Esophagus squamous epithelium (tissue), 5 donors: ENCODE measurements at regions not wholly inside any gene's neighbourhood (a gene's known extent, or its start where the extent isn't known, plus 50 kb on each side); places are given as distances from the start of the nearest gene placed in this dataset.

Experiments used
- DNase-seq: peaks from one replicate; lab custom pipeline; 2025; lab: John Stamatoyannopoulos, UW
- H3K27ac ChIP-seq, 4 donors: fragments of 200-600 bp; sonication (generic); one replicate each; pipeline ENCODE4 v1.5.1; 2016 to 2019; ENCODE audit warnings: mild to moderate bottlenecking in 1 of 4
- H3K27me3 ChIP-seq, 4 donors: fragments of 200-600 bp; sonication (generic); 1 replicate in 3 of 4; 2 replicates in 1 of 4; pipeline versions ENCODE4 v1.5.1 to v1.6.0; 2017 to 2021; ENCODE audit warnings: antibody characterized with exemption in 1 of 4
- H3K36me3 ChIP-seq, 3 donors: fragments of 200-600 bp; sonication (generic); one replicate each; pipeline ENCODE4 v1.5.1; 2016 to 2019
- H3K4me1 ChIP-seq, 3 donors: fragments of 200-600 bp; sonication (generic); one replicate each; pipeline ENCODE4 v1.5.1; 2017 to 2019
- H3K4me3 ChIP-seq, 4 donors: fragments of 200-600 bp; sonication (generic); 1 replicate in 3 of 4; 2 replicates in 1 of 4; pipeline ENCODE4 v1.5.1; 2016 to 2019; ENCODE audit warnings: mild to moderate bottlenecking in 2 of 4, moderate library complexity in 1 of 4
- H3K9me3 ChIP-seq, 3 donors: fragments of 200-600 bp; sonication (generic); one replicate each; pipeline ENCODE4 v1.5.1; 2016 to 2019
- CTCF ChIP-seq, 6 experiments: fragments of 450-650 bp in 4 of 6; fragments of 200-600 bp in 2 of 6; sonication (generic) in 2 of 6; IDR thresholded peaks; one replicate each; pipeline ENCODE4 v1.5.1; 2016 to 2019; ENCODE audit warnings: antibody characterized with exemption in 6 of 6, mild to moderate bottlenecking in 4 of 6, moderate library complexity in 4 of 6
- POLR2A ChIP-seq, 4 donors: fragments of 450-650 bp; IDR thresholded peaks; one replicate each; pipeline ENCODE4 v1.6.1; 2017; ENCODE audit warnings: antibody characterized with exemption in 4 of 4, mild to moderate bottlenecking in 4 of 4, moderate library complexity in 3 of 4
- WGBS, 2 donors: methylation state at CpG; one replicate each; pipeline ENCODE4 v1.1.5; 2018; 5-methylcytosine and 5-hydroxymethylcytosine counted together
- intact Hi-C: fragments of 100-400 bp; cut with DNase I; formaldehyde crosslinking; loops from one replicate; pipeline ENCODE4 v1.15.0; 2022
- donor health status: DM: yes; HTN: yes; CAD: no.

- H3K4me1 ChIP-seq = no peaks in the 10 kb centered on the region
- DNase-seq = no peak
- no peak overlapping the region for H3K4me3 ChIP-seq
- H3K9me3 ChIP-seq = no peaks in the 10 kb centered on the region
- intact Hi-C loops = no loop called here
- TF ChIP-seq POLR2A (IDR thresholded peaks at IDR 0.05) (no peak), CTCF (IDR thresholded peaks at IDR 0.05) (no peak)
- H3K27me3 ChIP-seq = peaks cover 0 to 6% (median 0%) of the 10 kb centered on the region in 4 donors
- WGBS, 2 donors = 47 to 63% methylated on average over 5 of the region's 6 CpGs
- H3K36me3 ChIP-seq = no peaks in the 10 kb centered on the region
- no peak overlapping the region for H3K27ac ChIP-seq
Measured at GRCh38 chr22:26927821-26928220, 270.4 kb downstream of the MIAT start.

DNA sequence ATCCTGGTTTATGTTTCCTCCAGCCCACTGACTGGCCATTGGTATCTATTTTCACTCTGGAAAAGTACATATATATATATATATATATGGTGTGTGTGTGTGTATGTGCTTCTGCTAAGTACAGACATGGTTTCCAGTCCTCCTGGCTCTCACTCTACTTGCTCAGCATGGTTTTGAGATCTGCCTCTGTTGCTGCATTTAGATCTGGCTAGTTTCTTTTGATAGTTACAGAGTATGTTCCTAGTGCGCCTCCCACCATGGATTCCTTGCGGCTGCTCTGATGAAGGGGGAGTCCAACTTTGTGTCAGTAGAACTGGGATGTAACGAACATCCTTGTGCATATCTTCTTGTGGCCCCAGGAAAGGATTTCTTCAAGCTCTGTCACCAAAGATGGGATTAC lies 274.1 kb downstream of the MIAT start:
- H3K9me3 ChIP-seq = no peaks in the 10 kb centered on the region
- no peaks in the 10 kb centered on the region for H3K36me3 ChIP-seq
- no peak for DNase-seq
- no peak overlapping the region for H3K4me3 ChIP-seq
- no peaks in the 10 kb centered on the region for H3K27me3 ChIP-seq
- TF ChIP-seq CTCF (IDR thresholded peaks at IDR 0.05) = no peak
- no peak for TF ChIP-seq POLR2A (IDR thresholded peaks at IDR 0.05)
- intact Hi-C loops = no loop called here
- WGBS, 2 donors = 88 to 92% methylated on average over 3 of the region's 3 CpGs
- no peaks in the 10 kb centered on the region for H3K4me1 ChIP-seq
- no peak overlapping the region for H3K27ac ChIP-seq

- Histone ChIP-seq H3K27me3 (no peaks in the 10 kb centered on the region), H3K4me3 (no peak overlapping the region), H3K4me1 (no peaks in the 10 kb centered on the region), H3K36me3 (no peaks in the 10 kb centered on the region), H3K27ac (no peak overlapping the region), H3K9me3 (no peaks in the 10 kb centered on the region)
- no peak for TF ChIP-seq POLR2A (IDR thresholded peaks at IDR 0.05)
- TF ChIP-seq CTCF (IDR thresholded peaks at IDR 0.05) = no peak
- no peak for DNase-seq
- intact Hi-C loops = no loop called here
- WGBS, 2 donors = 77 to 89% methylated on average over 8 of the region's 8 CpGs
Measured at GRCh38 chr22:26933105-26933590, 275.8 kb downstream of the MIAT start.

DNA sequence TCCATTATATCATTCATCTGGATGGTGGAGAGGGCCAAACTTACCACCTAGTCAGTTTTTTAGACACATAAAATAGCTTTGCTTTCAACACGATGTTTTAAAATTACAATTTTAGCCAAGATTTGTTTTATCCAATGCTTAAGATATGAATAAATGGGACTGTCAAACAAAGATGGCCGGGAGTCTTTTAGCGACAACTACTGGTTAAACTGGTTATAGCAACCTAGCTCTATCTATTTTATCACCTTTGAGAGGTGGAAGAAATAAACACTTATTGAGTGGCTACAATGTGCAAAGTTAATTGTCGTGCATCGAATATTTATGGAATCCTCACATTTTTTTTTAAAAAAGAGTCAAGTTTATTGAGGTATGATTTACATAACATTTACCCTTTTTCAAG lies 279.8 kb downstream of the MIAT start:
- TF ChIP-seq POLR2A (IDR thresholded peaks at IDR 0.05) (no peak), CTCF (IDR thresholded peaks at IDR 0.05) (peak in 1 of 6 experiments; percentile 5)
- Histone ChIP-seq H3K9me3 (no peaks in the 10 kb centered on the region), H3K4me1 (no peaks in the 10 kb centered on the region), H3K4me3 (no peak overlapping the region), H3K27me3 (peaks cover 0 to 4% (median 0%) of the 10 kb centered on the region in 4 donors), H3K36me3 (no peaks in the 10 kb centered on the region), H3K27ac (no peak overlapping the region)
- DNase-seq = no peak
- WGBS, 2 donors = 82 to 90% methylated on average over 5 of the region's 5 CpGs
- intact Hi-C loops = no loop called here

GRCh38 chr22:26939466-26939865 lies 282.1 kb downstream of the MIAT start:
- 47 to 67% methylated on average over 3 to 4 of the region's 5 CpGs for WGBS, 2 donors
- no peak overlapping the region for H3K4me3 ChIP-seq

More at GRCh38 chr22:26939466-26939865, 282.1 kb downstream of the MIAT start:
- TF ChIP-seq CTCF (IDR thresholded peaks at IDR 0.05) (no peak), POLR2A (IDR thresholded peaks at IDR 0.05) (no peak)
- H3K27ac ChIP-seq = no peak overlapping the region
- H3K27me3 ChIP-seq = peaks cover 0 to 4% (median 0%) of the 10 kb centered on the region in 4 donors
- no peaks in the 10 kb centered on the region for H3K9me3 ChIP-seq
- H3K4me1 ChIP-seq = no peaks in the 10 kb centered on the region
- intact Hi-C loops = no loop called here
- H3K36me3 ChIP-seq = no peaks in the 10 kb centered on the region
- no peak for DNase-seq
